Panc1 (cell line): ENCODE measurements at regions not wholly inside any gene's neighbourhood (a gene's known extent, or its start where the extent isn't known, plus 50 kb on each side); places are given as distances from the start of the nearest gene placed in this dataset.
"Not testable (repeated sequence)": the region's sequence is repeated elsewhere in the genome, so short reads cannot be mapped to it uniquely, and the experiment has no call there.

Experiments used
- POLR2AphosphoS5 ChIP-seq: IDR thresholded peaks from 2 replicates; pipeline ENCODE4 v1.6.1; 2012; ENCODE audit warnings: mild to moderate bottlenecking, low read depth, low read length, moderate library complexity
- TF ChIP-seq, protein P1 (sequence below): fragments of 450-650 bp; IDR thresholded peaks from 2 replicates; pipeline ENCODE4 v1.5.1; 2017; ENCODE audit warnings: mild to moderate bottlenecking

DNA sequence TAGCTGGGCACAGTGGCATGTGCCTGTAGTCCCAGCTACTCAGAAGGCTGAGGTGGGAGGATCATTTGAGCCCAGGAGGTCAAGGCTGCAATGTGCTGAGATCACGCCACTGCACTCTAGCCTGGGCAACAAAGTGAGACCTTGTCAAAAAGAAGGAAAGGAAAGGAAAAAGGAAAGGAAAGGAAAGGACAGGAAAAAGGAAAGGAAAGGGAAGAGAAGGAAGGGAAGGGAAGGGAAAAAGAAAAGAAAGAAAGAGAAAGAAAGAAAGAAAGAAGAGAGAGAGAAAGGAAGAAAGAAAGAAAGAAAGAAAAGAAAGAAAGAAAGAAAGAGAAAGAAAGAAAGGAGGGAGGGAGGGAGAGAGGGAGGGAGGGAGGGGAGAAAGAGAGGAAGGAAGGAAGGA lies 155.0 kb downstream of the SOD2 start:
- TF ChIP-seq, protein P1, sequence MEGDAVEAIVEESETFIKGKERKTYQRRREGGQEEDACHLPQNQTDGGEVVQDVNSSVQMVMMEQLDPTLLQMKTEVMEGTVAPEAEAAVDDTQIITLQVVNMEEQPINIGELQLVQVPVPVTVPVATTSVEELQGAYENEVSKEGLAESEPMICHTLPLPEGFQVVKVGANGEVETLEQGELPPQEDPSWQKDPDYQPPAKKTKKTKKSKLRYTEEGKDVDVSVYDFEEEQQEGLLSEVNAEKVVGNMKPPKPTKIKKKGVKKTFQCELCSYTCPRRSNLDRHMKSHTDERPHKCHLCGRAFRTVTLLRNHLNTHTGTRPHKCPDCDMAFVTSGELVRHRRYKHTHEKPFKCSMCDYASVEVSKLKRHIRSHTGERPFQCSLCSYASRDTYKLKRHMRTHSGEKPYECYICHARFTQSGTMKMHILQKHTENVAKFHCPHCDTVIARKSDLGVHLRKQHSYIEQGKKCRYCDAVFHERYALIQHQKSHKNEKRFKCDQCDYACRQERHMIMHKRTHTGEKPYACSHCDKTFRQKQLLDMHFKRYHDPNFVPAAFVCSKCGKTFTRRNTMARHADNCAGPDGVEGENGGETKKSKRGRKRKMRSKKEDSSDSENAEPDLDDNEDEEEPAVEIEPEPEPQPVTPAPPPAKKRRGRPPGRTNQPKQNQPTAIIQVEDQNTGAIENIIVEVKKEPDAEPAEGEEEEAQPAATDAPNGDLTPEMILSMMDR = not testable (repeated sequence)
- not testable (repeated sequence) for TF ChIP-seq POLR2AphosphoS5
